H1 (cell line): ENCODE measurements at regions not wholly inside any gene's neighbourhood (a gene's known extent, or its start where the extent isn't known, plus 50 kb on each side); places are given as distances from the start of the nearest gene placed in this dataset.

Experiments used
- CTCF ChIA-PET: fragments of 300-600 bp; sonication (Branson Sonifier 250); formaldehyde crosslinking; loops from one replicate; lab custom pipeline; 2021; ENCODE audit not compliant: partially characterized antibody; lab: Charles Lee
- POLR2A ChIA-PET: fragments of 300-600 bp; sonication (Branson Sonifier 250); formaldehyde crosslinking; loops from one replicate; lab custom pipeline; 2021; ENCODE audit warnings: inconsistent platforms; ENCODE audit not compliant: partially characterized antibody; lab: Charles Lee
- DNase-seq, 2 experiments: peaks; one replicate each; pipeline versions ENCODE4 v3.0.0 to v3.0.0-alpha.2; 2010 to 2022; ENCODE audit warnings: low spot score in 2 of 2, low read depth in 1 of 2, mixed read lengths in 1 of 2
- FAIRE-seq: peaks from 2 replicates; lab custom pipeline; 2011; peaks lifted over from hg19 to GRCh38; lab: Jason Lieb, UNC
- H2AFZ ChIP-seq: 2 replicates; pipeline ENCODE4 v1.8.1; 2012; ENCODE audit warnings: low read length, inconsistent platforms
- H2AK5ac ChIP-seq: 2 replicates; pipeline ENCODE4 v1.6.1; 2013; ENCODE audit warnings: low read depth, low read length
- H2BK120ac ChIP-seq: replicated peaks from 2 replicates; pipeline ENCODE3; 2013; ENCODE audit warnings: low read depth, low read length, inconsistent platforms
- H2BK12ac ChIP-seq: 2 replicates; pipeline ENCODE4 v1.6.1; 2013; ENCODE audit warnings: low read depth, low read length
- H2BK15ac ChIP-seq: 2 replicates; pipeline ENCODE4 v1.6.1; 2013; ENCODE audit warnings: low read length
- H2BK20ac ChIP-seq: 2 replicates; pipeline ENCODE4 v1.6.1; 2013; ENCODE audit warnings: low read length
- H2BK5ac ChIP-seq: 2 replicates; pipeline ENCODE4 v1.6.1; 2013; ENCODE audit warnings: low read depth, low read length
- H3K14ac ChIP-seq: 2 replicates; pipeline ENCODE4 v1.6.1; 2013; ENCODE audit warnings: inconsistent platforms; ENCODE audit not compliant: insufficient read length
- H3K18ac ChIP-seq: 2 replicates; pipeline ENCODE4 v1.6.1; 2013; ENCODE audit warnings: low read length; ENCODE audit errors: extremely low read depth
- H3K23ac ChIP-seq: 2 replicates; pipeline ENCODE4 v1.6.1; 2013; ENCODE audit warnings: inconsistent platforms; ENCODE audit not compliant: insufficient read length
- H3K23me2 ChIP-seq: 2 replicates; pipeline ENCODE4 v1.6.1; 2013; ENCODE audit warnings: low read depth, low read length
- H3K27ac ChIP-seq: 2 replicates; pipeline ENCODE4 v1.6.1; 2011; ENCODE audit warnings: low read depth, low read length, inconsistent platforms
- H3K27me3 ChIP-seq, 4 experiments: replicated peaks in 1 of 4; 1 replicate in 1 of 4; 2 replicates in 3 of 4; pipeline versions ENCODE4 v1.6.1 to v1.8.1; 2011 to 2013; ENCODE audit warnings: low read length in 3 of 4, mild to moderate bottlenecking in 3 of 4, inconsistent platforms in 2 of 4, mixed read lengths in 2 of 4, moderate library complexity in 1 of 4; ENCODE audit not compliant: control insufficient read depth in 3 of 4, insufficient read depth in 3 of 4; ENCODE audit errors: extremely low read depth in 1 of 4
- H3K36me3 ChIP-seq, 4 experiments: 2 replicates each; pipeline versions ENCODE4 v1.6.1 to v1.8.1; 2011 to 2013; ENCODE audit warnings: mild to moderate bottlenecking in 4 of 4, low read length in 3 of 4, moderate library complexity in 2 of 4, control low read depth in 1 of 4, inconsistent platforms in 1 of 4; ENCODE audit not compliant: insufficient read depth in 4 of 4, control insufficient read depth in 2 of 4
- H3K4ac ChIP-seq: replicated peaks from 2 replicates; pipeline ENCODE3; 2013; ENCODE audit warnings: low read length, low read depth, mixed read lengths, inconsistent platforms; ENCODE audit not compliant: insufficient read length
- H3K4me1 ChIP-seq, 4 experiments: replicated peaks in 1 of 4; 1 replicate in 1 of 4; 2 replicates in 3 of 4; pipeline versions ENCODE4 v1.6.1 to v1.8.1; 2011 to 2013; ENCODE audit warnings: low read length in 3 of 4, inconsistent platforms in 2 of 4, mixed read lengths in 1 of 4; ENCODE audit not compliant: insufficient read depth in 4 of 4, control insufficient read depth in 3 of 4
- H3K4me2 ChIP-seq, 2 experiments: 2 replicates each; pipeline versions ENCODE4 v1.6.1 to v1.8.1; 2011 to 2013; ENCODE audit warnings: low read depth in 2 of 2, low read length in 2 of 2, control low read depth in 1 of 2, inconsistent platforms in 1 of 2, mild to moderate bottlenecking in 1 of 2; ENCODE audit not compliant: insufficient read depth in 1 of 2
- H3K4me3 ChIP-seq, 4 experiments: fragments of 200-600, 300-600 bp in 1 of 4; sonication (generic), shearing (Covaris generic), sonication (Bioruptor Twin) in 1 of 4; 2 replicates each; pipeline versions ENCODE4 v1.5.1 to v1.8.1; 2011 to 2016; ENCODE audit warnings: low read length in 4 of 4, low read depth in 3 of 4, control low read depth in 2 of 4, inconsistent platforms in 2 of 4, mild to moderate bottlenecking in 2 of 4, mixed read lengths in 1 of 4, moderate library complexity in 1 of 4; ENCODE audit not compliant: insufficient read depth in 2 of 4; ENCODE audit errors: extremely low read depth in 1 of 4
- H3K56ac ChIP-seq: replicated peaks from 2 replicates; pipeline ENCODE3; 2013; ENCODE audit warnings: low read depth, mild to moderate bottlenecking, mixed read lengths, low read length, inconsistent platforms; ENCODE audit not compliant: insufficient read length
- H3K79me1 ChIP-seq: 2 replicates; pipeline ENCODE4 v1.6.1; 2013; ENCODE audit warnings: low read depth, low read length, control low read depth
- H3K79me2 ChIP-seq, 2 experiments: 2 replicates each; pipeline versions ENCODE4 v1.6.1 to v1.8.1; 2012 to 2013; ENCODE audit warnings: low read length in 2 of 2, mild to moderate bottlenecking in 2 of 2, inconsistent platforms in 1 of 2; ENCODE audit not compliant: insufficient read depth in 2 of 2, control insufficient read depth in 1 of 2
- H3K9ac ChIP-seq, 4 experiments: replicated peaks in 1 of 4; 1 replicate in 1 of 4; 2 replicates in 3 of 4; pipeline versions ENCODE4 v1.6.1 to v1.8.1; 2011 to 2013; ENCODE audit warnings: low read depth in 3 of 4, low read length in 3 of 4, control low read depth in 2 of 4, mild to moderate bottlenecking in 2 of 4, moderate library complexity in 2 of 4, inconsistent platforms in 1 of 4; ENCODE audit errors: extremely low read depth in 1 of 4
- H3K9me3 ChIP-seq, 2 experiments: 2 replicates each; pipeline versions ENCODE4 v1.6.1 to v1.8.1; 2012 to 2013; ENCODE audit warnings: mild to moderate bottlenecking in 2 of 2, moderate library complexity in 2 of 2, control low read depth in 1 of 2, inconsistent platforms in 1 of 2, low read depth in 1 of 2, low read length in 1 of 2, mixed read lengths in 1 of 2; ENCODE audit not compliant: insufficient read depth in 2 of 2
- H4K20me1 ChIP-seq, 2 experiments: replicated peaks in 1 of 2; 2 replicates each; pipeline versions ENCODE3 to v1.8.1; 2011 to 2013; ENCODE audit warnings: inconsistent platforms in 2 of 2, low read length in 2 of 2, mild to moderate bottlenecking in 1 of 2; ENCODE audit not compliant: insufficient read depth in 2 of 2, control insufficient read depth in 1 of 2
- H4K5ac ChIP-seq: 2 replicates; pipeline ENCODE4 v1.6.1; 2013; ENCODE audit warnings: low read length, low read depth, mixed read lengths, inconsistent platforms; ENCODE audit not compliant: insufficient read length
- H4K8ac ChIP-seq: 2 replicates; pipeline ENCODE4 v1.8.0; 2013; ENCODE audit warnings: mild to moderate bottlenecking, moderate library complexity, low read length, inconsistent platforms; ENCODE audit not compliant: insufficient read depth; ENCODE audit errors: extremely low read depth
- H4K91ac ChIP-seq: replicated peaks from 2 replicates; pipeline ENCODE3; 2013; ENCODE audit warnings: low read length, mixed read lengths, inconsistent platforms; ENCODE audit not compliant: insufficient read length
- WGBS, 2 experiments: shearing (Covaris generic) in 1 of 2; methylation state at CpG; one replicate each; pipeline versions ENCODE4 v1.1.6 to v1.1.7; 2013 to 2015; ENCODE audit warnings: low lambda C conversion rate in 2 of 2, mixed read lengths in 2 of 2, inconsistent platforms in 1 of 2, low coverage in 1 of 2, missing lambda C conversion rate in 1 of 2; ENCODE audit not compliant: insufficient replicate concordance in 2 of 2, insufficient coverage in 1 of 2, insufficient read length in 1 of 2; ENCODE audit errors: extremely low coverage in 1 of 2, missing lambda C conversion rate in 1 of 2; 5-methylcytosine and 5-hydroxymethylcytosine counted together

DNA sequence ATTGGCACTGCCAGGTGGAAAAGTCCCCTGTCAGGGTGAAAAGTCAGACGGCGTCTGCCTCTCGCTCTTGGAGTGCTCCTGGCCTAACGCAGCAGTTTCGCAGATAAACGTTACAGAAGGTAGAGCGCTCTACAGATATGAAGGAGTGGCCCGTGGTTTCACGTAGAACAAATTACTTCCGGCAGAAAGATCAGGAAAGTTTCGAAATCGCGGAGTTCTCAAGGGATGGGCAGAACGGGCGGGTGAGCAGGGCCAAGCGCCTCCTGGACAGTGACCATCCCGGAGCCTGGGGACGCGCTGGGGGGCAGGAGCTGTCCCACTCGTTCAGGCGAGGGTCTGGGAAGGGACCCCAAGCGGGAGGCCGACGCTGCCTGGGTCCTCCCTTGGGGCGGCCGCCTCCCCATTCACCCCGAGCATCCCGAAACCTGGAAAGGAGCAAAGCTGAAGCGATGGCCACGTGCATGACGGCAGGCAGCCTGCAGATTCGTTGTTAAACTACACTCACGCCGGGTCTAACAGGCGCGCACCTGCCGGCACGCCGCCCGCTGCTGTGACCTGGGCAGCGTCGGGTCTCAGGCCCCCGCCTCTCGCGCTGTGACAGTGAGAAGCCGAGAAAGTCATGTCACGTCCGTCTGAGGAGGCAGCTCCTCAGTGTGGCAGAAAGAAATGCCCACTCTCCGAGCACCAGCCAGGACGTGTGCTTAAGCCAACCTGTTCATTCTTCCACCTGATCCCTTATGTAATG, 122.9 kb upstream of the SALL3 start:
- Histone ChIP-seq H4K20me1 (no peaks in the 10 kb centered on the region), H4K5ac (no peak overlapping the region), H3K4ac (no peak overlapping the region), H2AK5ac (no peak overlapping the region), H3K9ac (no peak overlapping the region), H3K27me3 (no peaks in the 10 kb centered on the region), H3K9me3 (no peaks in the 10 kb centered on the region), H3K4me1 (no peaks in the 10 kb centered on the region; a peak in 1 of 7 replicates), H3K4me2 (no peak overlapping the region), H3K14ac (no peak overlapping the region), H2AFZ (no peak overlapping the region), H3K4me3 (no peak overlapping the region), H3K36me3 (no peaks in the 10 kb centered on the region), H3K23me2 (no peaks in the 10 kb centered on the region), H4K91ac (no peak overlapping the region), H3K27ac (no peak overlapping the region), H2BK5ac (no peak overlapping the region), H4K8ac (peak overlapping the region; percentile 69; the same call in 1 of the 2 replicates), H2BK12ac (no peak overlapping the region), H2BK120ac (no peak overlapping the region), H3K79me1 (no peaks in the 10 kb centered on the region), H3K56ac (no peak overlapping the region), H2BK15ac (no peak overlapping the region), H3K23ac (no peak overlapping the region), H2BK20ac (no peak overlapping the region), H3K79me2 (no peaks in the 10 kb centered on the region), H3K18ac (no peak overlapping the region)
- 94% methylated on average over 46 of the region's 50 CpGs; no CpG with 5 or more reads in 1 of the 2 experiments for WGBS, 2 experiments
- POLR2A ChIA-PET = no interaction called here
- DNase-seq = no peak
- FAIRE-seq = no peak
- CTCF ChIA-PET = interaction anchor here (1.0 to 5.6 kb wide), 3 partner anchors 16 to 29 kb away, joined by 3 to 35 read pairs (median 5); no protein-coding TSS in a partner anchor
